ENCODE measurements at regions not wholly inside any gene's neighbourhood (a gene's known extent, or its start where the extent isn't known, plus 50 kb on each side); places are given as distances from the start of the nearest gene placed in this dataset.

DNA sequence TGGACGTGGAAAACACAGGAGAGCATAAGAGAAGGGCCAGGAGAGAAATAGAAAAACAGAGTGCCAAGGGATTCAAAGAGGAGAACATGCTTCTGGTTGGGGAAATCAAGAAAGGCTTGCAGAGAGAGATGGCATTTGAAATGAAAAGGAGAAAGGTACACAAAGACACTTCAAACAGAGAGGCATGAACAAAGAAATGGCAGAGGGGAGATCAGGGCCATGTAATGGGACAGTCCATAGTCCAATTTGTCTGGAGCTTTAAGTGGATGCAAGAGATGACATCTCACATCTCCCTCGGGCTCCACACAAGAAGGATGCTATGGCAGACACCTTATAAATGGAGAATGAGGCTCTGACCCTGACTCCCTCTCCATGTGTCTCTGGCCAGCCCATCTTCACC lies 331.1 kb downstream of the MLLT3 start:
- Mint-ChIP-seq H3K4me1 (peaks cover 7% of the 10 kb centered on the region), H3K36me3 (ENCODE audit: low read depth) (peaks cover 2% of the 10 kb centered on the region), H3K4me3 (no peak overlapping the region), H3K27me3 (no peaks in the 10 kb centered on the region), H3K9me3 (peaks cover 38% of the 10 kb centered on the region), H3K27ac (no peak overlapping the region)
- intact Hi-C loops (cut with micrococcal nuclease), result no loop called here
- no peak for DNase-seq

GRCh38 chr9:20290257-20290656 lies 332.0 kb downstream of the MLLT3 start:
- H3K4me1 Mint-ChIP-seq, result peaks cover 13% of the 10 kb centered on the region
- no peak for DNase-seq
- intact Hi-C loops (cut with micrococcal nuclease), result no loop called here
- H3K36me3 Mint-ChIP-seq (ENCODE audit: low read depth), result peaks cover 2% of the 10 kb centered on the region
- no peak overlapping the region for H3K4me3 Mint-ChIP-seq
- peaks cover 41% of the 10 kb centered on the region for H3K9me3 Mint-ChIP-seq
- no peak overlapping the region for H3K27ac Mint-ChIP-seq
- no peaks in the 10 kb centered on the region for H3K27me3 Mint-ChIP-seq

GRCh38 chr9:20289423-20290010 lies 332.8 kb downstream of the MLLT3 start:
- Mint-ChIP-seq H3K27ac (no peak overlapping the region), H3K4me1 (peaks cover 12% of the 10 kb centered on the region), H3K36me3 (ENCODE audit: low read depth) (peaks cover 2% of the 10 kb centered on the region), H3K27me3 (no peaks in the 10 kb centered on the region), H3K9me3 (peaks cover 41% of the 10 kb centered on the region), H3K4me3 (no peak overlapping the region)
- intact Hi-C loops (cut with micrococcal nuclease), result no loop called here
- no peak for DNase-seq

- peaks cover 2% of the 10 kb centered on the region for H3K36me3 Mint-ChIP-seq (ENCODE audit: low read depth)
- H3K27me3 Mint-ChIP-seq, result no peaks in the 10 kb centered on the region
- peaks cover 9% of the 10 kb centered on the region for H3K4me1 Mint-ChIP-seq
- H3K9me3 Mint-ChIP-seq, result peaks cover 23% of the 10 kb centered on the region
- intact Hi-C loops (cut with micrococcal nuclease), result no loop called here
- H3K27ac Mint-ChIP-seq, result no peak overlapping the region
- no peak for DNase-seq
- no peak overlapping the region for H3K4me3 Mint-ChIP-seq
These were observed 335.3 kb downstream of the MLLT3 start for GRCh38 chr9:20286969-20287368.

DNA sequence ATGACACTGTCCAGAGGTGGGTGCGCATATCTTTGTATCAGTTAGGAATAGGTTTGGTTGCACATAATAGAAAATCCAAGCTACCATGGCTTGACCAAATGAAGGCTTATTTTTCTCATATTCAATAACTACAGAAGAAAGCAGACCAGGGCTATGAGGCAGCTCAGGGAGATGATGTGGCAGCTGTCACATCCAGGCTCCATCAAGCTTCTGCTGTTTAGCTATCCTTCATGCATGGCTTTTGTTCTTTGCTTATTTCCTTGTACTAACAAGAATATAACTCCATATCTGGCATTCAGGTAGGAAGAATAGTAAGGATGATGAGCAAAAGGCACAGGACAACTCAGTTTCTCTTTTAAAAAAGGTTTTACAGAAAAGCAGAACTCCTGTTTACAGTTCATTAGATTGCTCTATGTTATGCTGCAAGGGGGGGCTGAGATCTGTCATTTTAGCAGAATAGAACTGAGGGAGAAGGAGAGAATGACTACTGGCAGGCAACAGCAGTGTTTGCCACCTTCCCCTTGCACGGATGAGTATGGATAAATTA lies 336.1 kb downstream of the MLLT3 start:
- H3K27ac Mint-ChIP-seq, result no peak overlapping the region
- peaks cover 9% of the 10 kb centered on the region for H3K4me1 Mint-ChIP-seq

DNA sequence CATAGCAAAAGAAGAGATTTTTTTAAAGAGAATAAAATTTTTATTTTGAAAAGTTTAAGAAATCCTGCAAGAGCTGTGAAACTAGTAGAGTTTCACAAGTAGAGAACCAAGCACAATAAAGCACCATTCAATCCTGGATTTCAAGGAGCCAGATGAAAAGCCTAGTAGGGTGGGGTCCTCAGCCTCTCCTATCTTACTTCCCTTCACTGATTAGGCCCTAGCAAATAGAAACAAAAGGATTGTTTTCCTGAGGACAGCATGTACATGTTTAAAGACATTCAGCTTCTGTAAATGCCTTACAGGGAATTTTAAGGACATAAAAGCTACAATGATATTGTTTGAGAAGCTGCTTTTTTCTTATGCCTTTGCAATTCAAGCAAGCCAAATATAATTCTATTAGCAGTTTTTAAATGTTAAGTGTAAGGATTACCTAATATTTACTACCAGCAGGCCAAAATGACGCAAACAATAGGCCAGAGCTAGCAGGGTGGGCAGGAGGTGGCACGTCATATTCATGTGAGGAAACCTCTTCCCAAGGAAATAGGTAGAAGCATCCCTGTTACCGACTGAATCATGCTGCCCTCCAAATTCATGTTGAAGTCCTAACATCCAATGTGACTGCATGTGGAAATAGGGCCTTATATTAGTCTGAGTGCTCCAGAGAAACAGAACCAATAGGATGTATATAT lies 337.6 kb downstream of the MLLT3 start:
- Mint-ChIP-seq H3K36me3 (ENCODE audit: low read depth) (peaks cover under 1% of the 10 kb centered on the region), H3K4me3 (no peak overlapping the region), H3K9me3 (peaks cover 20% of the 10 kb centered on the region), H3K4me1 (peaks cover 9% of the 10 kb centered on the region), H3K27me3 (no peaks in the 10 kb centered on the region), H3K27ac (no peak overlapping the region)
- no peak for DNase-seq
- intact Hi-C loops (cut with micrococcal nuclease), result no loop called here

More for the DNA sequence above, 336.1 kb downstream of the MLLT3 start:
- peaks cover 18% of the 10 kb centered on the region for H3K9me3 Mint-ChIP-seq
- DNase-seq, result no peak
- intact Hi-C loops (cut with micrococcal nuclease), result no loop called here
- H3K27me3 Mint-ChIP-seq, result no peaks in the 10 kb centered on the region
- H3K36me3 Mint-ChIP-seq (ENCODE audit: low read depth), result no peaks in the 10 kb centered on the region
- H3K4me3 Mint-ChIP-seq, result no peak overlapping the region

GRCh38 chr9:20280330-20280729 lies 342.0 kb downstream of the MLLT3 start:
- H3K4me1 Mint-ChIP-seq, result no peaks in the 10 kb centered on the region
- intact Hi-C loops (cut with micrococcal nuclease), result no loop called here

GRCh38 chr9:20276762-20277161 lies 345.5 kb downstream of the MLLT3 start:
- no peak for DNase-seq
- Mint-ChIP-seq H3K4me3 (no peak overlapping the region), H3K9me3 (peaks cover 36% of the 10 kb centered on the region), H3K4me1 (peaks cover 8% of the 10 kb centered on the region), H3K27me3 (no peaks in the 10 kb centered on the region), H3K27ac (no peak overlapping the region), H3K36me3 (ENCODE audit: low read depth) (peaks cover 20% of the 10 kb centered on the region)
- intact Hi-C loops (cut with micrococcal nuclease), result no loop called here

More at GRCh38 chr9:20280330-20280729, 342.0 kb downstream of the MLLT3 start:
- no peak for DNase-seq
- H3K4me3 Mint-ChIP-seq, result no peak overlapping the region
- H3K36me3 Mint-ChIP-seq (ENCODE audit: low read depth), result peaks cover 13% of the 10 kb centered on the region
- no peaks in the 10 kb centered on the region for H3K27me3 Mint-ChIP-seq
- peaks cover 23% of the 10 kb centered on the region for H3K9me3 Mint-ChIP-seq
- no peak overlapping the region for H3K27ac Mint-ChIP-seq

DNA sequence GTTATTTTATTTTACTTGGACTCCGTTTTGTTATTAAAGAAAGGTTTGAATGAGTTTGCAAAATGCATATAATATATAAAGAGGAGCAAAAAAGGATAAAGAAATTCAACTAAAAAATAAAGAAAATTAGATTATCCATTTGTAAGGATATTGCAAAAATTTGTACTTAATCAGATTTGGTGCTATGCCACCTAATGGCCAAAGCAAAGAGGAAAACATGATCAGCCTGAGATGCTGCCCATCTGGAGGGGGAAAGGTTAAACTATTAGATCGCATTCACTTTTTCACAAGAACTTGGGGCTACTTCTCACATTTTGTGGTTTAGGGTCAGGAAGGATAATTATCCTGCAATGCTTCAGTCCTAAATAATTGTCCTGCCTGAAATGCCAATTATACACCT lies 350.6 kb downstream of the MLLT3 start:
- H3K27ac Mint-ChIP-seq, result no peak overlapping the region
- H3K9me3 Mint-ChIP-seq, result peaks cover 22% of the 10 kb centered on the region
- H3K4me1 Mint-ChIP-seq, result peaks cover 24% of the 10 kb centered on the region
- intact Hi-C loops (cut with micrococcal nuclease), result no loop called here
- peaks cover 10% of the 10 kb centered on the region for H3K36me3 Mint-ChIP-seq (ENCODE audit: low read depth)
- no peak for DNase-seq
- H3K27me3 Mint-ChIP-seq, result no peaks in the 10 kb centered on the region
- H3K4me3 Mint-ChIP-seq, result no peak overlapping the region

DNA sequence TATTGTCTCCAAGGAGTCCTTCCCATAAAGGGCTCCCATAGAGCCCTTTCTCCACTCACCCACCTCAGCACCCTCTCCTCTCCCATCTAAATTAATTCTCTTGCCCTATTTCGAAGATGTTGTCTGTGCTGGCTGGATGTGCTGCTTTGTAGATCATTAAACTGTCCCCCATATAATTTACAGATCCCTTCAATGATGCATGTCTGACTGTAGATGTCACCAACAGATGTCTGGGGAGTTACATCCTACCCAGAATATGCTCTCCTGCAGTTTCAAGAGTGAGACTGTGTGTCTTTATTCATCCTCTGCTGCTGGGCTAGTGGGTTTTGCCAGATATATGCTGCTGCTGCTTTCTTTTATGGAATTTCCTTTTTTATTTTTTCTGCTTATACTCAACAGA lies 351.2 kb downstream of the MLLT3 start:
- Mint-ChIP-seq H3K27ac (no peak overlapping the region), H3K27me3 (no peaks in the 10 kb centered on the region), H3K36me3 (ENCODE audit: low read depth) (peaks cover 10% of the 10 kb centered on the region), H3K9me3 (peaks cover 19% of the 10 kb centered on the region), H3K4me1 (peaks cover 24% of the 10 kb centered on the region), H3K4me3 (no peak overlapping the region)
- intact Hi-C loops (cut with micrococcal nuclease), result no loop called here
- peak; percentile 61 for DNase-seq

DNA sequence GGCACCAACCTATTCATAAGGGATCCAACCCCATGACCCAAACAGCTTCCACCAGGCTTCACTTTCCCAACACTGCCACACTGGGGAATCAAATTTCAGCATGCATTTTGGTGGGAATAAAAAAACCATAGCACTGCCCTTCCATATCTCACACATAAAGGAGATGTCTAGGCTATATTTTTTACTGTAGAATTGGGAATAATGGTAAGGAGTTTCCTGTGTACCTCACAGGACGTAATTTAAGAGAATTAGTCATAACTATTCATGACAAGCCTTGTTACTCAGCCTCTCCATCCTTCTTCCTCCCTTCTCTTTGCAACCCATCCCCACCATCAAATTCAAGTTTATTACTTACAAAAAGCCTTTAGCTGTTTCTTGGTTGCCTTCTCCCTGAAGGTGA lies 352.1 kb downstream of the MLLT3 start:
- H3K9me3 Mint-ChIP-seq, result peaks cover 16% of the 10 kb centered on the region
- H3K4me3 Mint-ChIP-seq, result no peak overlapping the region
- no peak overlapping the region for H3K27ac Mint-ChIP-seq
- no peaks in the 10 kb centered on the region for H3K27me3 Mint-ChIP-seq
- peaks cover 24% of the 10 kb centered on the region for H3K4me1 Mint-ChIP-seq
- intact Hi-C loops (cut with micrococcal nuclease), result no loop called here
- DNase-seq, result no peak
- peaks cover 5% of the 10 kb centered on the region for H3K36me3 Mint-ChIP-seq (ENCODE audit: low read depth)

- DNase-seq, result no peak
- no peaks in the 10 kb centered on the region for H3K27me3 Mint-ChIP-seq
- H3K4me1 Mint-ChIP-seq, result peaks cover 22% of the 10 kb centered on the region
- H3K4me3 Mint-ChIP-seq, result no peak overlapping the region
- intact Hi-C loops (cut with micrococcal nuclease), result no loop called here
- H3K9me3 Mint-ChIP-seq, result peaks cover 12% of the 10 kb centered on the region
- no peak overlapping the region for H3K27ac Mint-ChIP-seq
- H3K36me3 Mint-ChIP-seq (ENCODE audit: low read depth), result peaks cover 5% of the 10 kb centered on the region
These were observed 352.7 kb downstream of the MLLT3 start for GRCh38 chr9:20269620-20270019.

DNA sequence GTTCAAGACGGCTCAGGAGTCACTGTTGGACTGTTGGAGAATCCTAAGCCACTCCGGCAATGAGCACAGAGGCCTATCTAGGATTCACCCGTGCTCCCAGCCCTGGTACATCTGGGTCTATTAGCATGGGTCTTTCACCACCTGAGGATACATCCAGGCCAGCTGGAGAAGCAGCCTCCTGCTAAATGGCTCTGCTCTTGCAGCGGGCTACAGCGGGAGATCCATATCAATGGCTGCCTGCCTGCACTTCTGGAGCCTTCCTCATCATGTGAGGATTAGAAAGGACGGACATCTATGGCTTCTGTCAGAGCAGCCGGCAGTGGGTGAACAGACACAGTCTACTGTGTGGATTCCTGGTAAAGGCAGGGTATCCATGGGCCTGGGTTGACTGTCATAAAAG lies 357.4 kb downstream of the MLLT3 start:
- Mint-ChIP-seq H3K36me3 (ENCODE audit: low read depth) (no peaks in the 10 kb centered on the region), H3K4me3 (no peak overlapping the region), H3K27ac (no peak overlapping the region), H3K27me3 (no peaks in the 10 kb centered on the region), H3K9me3 (peaks cover 5% of the 10 kb centered on the region), H3K4me1 (peaks cover 5% of the 10 kb centered on the region)
- intact Hi-C loops (cut with micrococcal nuclease), result no loop called here
- no peak for DNase-seq

DNA sequence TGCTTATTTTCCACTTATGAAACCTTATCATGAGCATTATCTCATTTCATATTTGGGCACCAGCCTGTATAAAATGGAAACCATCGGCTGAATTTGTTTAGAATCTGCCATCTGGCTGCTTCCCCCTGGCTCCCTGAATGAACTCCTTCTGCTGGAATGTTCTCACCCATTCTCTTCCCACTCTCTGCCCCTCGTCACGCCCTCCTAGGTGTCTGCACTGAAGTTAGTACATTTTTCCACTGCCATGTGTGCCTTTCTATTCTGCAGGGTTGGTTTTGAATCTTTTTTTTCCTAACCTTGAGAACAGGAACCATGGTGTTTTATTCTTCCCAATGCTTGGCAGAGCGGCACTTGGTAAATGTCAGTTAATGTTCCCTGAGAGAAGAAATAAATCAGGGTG lies 359.7 kb downstream of the MLLT3 start:
- H3K27me3 Mint-ChIP-seq, result no peaks in the 10 kb centered on the region
- H3K4me3 Mint-ChIP-seq, result no peak overlapping the region
- intact Hi-C loops (cut with micrococcal nuclease), result no loop called here
- no peaks in the 10 kb centered on the region for H3K4me1 Mint-ChIP-seq
- H3K36me3 Mint-ChIP-seq (ENCODE audit: low read depth), result no peaks in the 10 kb centered on the region
- H3K9me3 Mint-ChIP-seq, result peaks cover 5% of the 10 kb centered on the region
- DNase-seq, result no peak
- H3K27ac Mint-ChIP-seq, result no peak overlapping the region
